MG63 (cell line): ENCODE measurements at regions not wholly inside any gene's neighbourhood (a gene's known extent, or its start where the extent isn't known, plus 50 kb on each side); places are given as distances from the start of the nearest gene placed in this dataset.
A peak's percentile ranks its signal among the peaks of the same experiment; 100 is the strongest.
"Not testable (repeated sequence)": the region's sequence is repeated elsewhere in the genome, so short reads cannot be mapped to it uniquely, and the experiment has no call there.

ENCODE experiments used
- DNase-seq: peaks from one replicate; pipeline ENCODE4 v3.0.0-alpha.2; 2020
- H3K27me3 ChIP-seq: fragments of 250-450 bp; sonication (Bioruptor Pico); 2 replicates; pipeline ENCODE4 v1.5.1; 2020; ENCODE audit warnings: mild to moderate bottlenecking, moderate library complexity
- H3K36me3 ChIP-seq: fragments of 250-450 bp; sonication (Bioruptor Pico); 2 replicates; pipeline ENCODE4 v1.5.1; 2020; ENCODE audit warnings: mild to moderate bottlenecking, moderate library complexity
- H3K4me3 ChIP-seq: fragments of 250-450 bp; sonication (Bioruptor Pico); 2 replicates; pipeline ENCODE4 v1.5.1; 2020; ENCODE audit warnings: mild to moderate bottlenecking, moderate library complexity
- H3K9me3 ChIP-seq: fragments of 250-450 bp; sonication (Bioruptor Pico); 2 replicates; pipeline ENCODE4 v1.5.1; 2020; ENCODE audit warnings: mild to moderate bottlenecking, moderate library complexity

DNA sequence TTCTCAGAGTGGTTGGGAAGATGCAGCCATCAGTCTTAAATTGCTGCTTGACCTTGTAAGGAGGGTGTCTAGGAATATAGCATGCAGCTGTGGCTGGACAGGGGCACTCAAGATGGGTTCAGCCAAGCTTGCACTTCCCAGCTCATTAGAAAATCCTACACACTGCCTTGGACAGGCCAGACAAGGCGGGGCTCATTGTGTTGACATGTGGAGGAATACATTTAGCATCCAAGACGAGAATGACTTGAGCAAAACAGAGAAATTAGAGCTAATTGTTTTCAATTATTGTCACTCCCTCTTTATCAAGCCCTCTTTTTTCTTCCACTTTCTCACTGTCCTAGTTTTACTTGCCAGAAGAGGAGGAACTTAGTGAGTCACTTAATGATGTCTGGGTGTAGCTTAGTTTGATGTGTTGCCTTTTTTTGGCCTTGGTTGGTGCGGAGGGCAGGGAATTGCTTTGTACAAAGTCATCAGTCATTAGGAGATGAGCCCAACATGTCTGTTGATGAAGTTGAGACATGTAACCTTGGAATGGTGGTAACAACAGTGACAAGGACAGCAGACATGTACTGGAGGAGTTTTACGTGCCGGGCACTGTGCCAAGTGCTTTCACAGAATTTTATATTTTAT lies 1219.3 kb upstream of the WWC1 start:
- Histone ChIP-seq H3K27me3 (peaks cover 3% of the 10 kb centered on the region; the same call in 1 of the 2 replicates), H3K36me3 (no peaks in the 10 kb centered on the region), H3K9me3 (no peaks in the 10 kb centered on the region), H3K4me3 (no peak overlapping the region)
- DNase-seq: peak; percentile 9

DNA sequence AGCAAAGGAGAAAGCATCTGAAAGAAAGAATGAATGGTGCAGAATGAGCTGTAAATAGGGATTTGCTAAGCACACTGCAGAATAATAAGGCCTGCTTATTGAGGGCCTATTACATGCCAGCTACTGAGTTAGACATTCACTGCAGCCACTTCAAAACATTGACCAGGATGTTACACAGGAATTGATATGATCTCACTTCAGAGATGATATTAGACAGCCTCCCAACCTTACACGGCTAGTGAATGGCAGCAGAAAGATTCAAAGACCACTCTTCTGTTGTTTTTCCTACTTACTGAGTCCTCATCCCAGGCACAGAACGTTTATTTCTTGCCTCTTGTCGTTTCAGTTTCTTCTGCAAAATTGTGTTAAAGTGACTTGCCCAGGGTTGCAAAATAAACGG lies 1209.9 kb upstream of the WWC1 start:
- H3K4me3 ChIP-seq: no peak overlapping the region
- H3K9me3 ChIP-seq: no peaks in the 10 kb centered on the region
- H3K36me3 ChIP-seq: no peaks in the 10 kb centered on the region
- H3K27me3 ChIP-seq: peaks cover 4% of the 10 kb centered on the region; the same call in 1 of the 2 replicates
- no peak for DNase-seq

DNA sequence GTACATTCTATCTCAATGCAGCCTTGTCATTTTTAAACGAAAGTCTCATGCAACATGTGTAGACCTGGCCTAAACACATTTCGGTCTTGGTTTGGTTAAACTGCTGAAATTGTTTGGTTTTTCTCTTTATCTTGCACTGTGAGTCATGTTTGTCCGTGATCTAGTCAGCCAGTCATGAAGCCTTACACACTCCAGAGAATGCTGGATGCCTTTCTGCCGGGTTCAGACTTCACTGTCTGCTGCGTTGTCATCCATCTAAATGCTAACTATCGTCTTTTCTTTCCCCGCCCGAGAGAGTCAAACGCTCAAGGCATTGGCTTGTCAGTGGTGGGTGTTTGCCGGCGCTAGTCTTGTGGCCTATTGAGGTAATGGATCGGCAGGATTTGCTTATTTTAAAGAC lies 1194.6 kb upstream of the WWC1 start:
- no peak for DNase-seq
- Histone ChIP-seq H3K4me3 (no peak overlapping the region), H3K9me3 (0 out of 2 replicates have a peak, but pooled peaks cover 4% of the 10 kb centered on the region), H3K36me3 (no peaks in the 10 kb centered on the region), H3K27me3 (no peaks in the 10 kb centered on the region; the same call in 1 of the 2 replicates)

DNA sequence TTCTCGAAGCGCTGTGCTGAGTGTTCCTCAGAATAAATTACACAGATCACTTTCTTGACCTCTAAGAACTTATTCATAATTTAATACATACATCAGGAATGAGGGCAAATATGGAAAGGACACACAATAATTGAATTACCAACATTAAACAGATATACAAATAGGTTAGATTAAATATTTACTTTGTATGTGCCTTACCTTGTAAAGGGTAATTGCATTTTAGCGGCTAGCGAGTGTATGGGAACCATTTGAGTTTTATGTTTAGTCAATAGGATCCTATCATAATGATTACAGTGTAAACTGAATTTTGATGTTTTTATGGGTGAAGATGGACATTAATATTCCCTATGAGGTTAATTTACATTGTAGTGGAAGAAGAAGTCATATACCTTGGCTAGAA lies 1187.1 kb upstream of the WWC1 start:
- H3K27me3 ChIP-seq: peaks cover 4% of the 10 kb centered on the region; the same call in 1 of the 2 replicates
- no peak overlapping the region for H3K4me3 ChIP-seq
- DNase-seq: no peak
- no peaks in the 10 kb centered on the region for H3K36me3 ChIP-seq
- H3K9me3 ChIP-seq: 0 out of 2 replicates have a peak, but pooled peaks cover 4% of the 10 kb centered on the region

GRCh38 chr5:167105941-167106340 lies 1185.5 kb upstream of the WWC1 start:
- Histone ChIP-seq H3K36me3 (no peaks in the 10 kb centered on the region), H3K9me3 (0 out of 2 replicates have a peak, but pooled peaks cover under 1% of the 10 kb centered on the region), H3K27me3 (peaks cover 8% of the 10 kb centered on the region; the same call in 1 of the 2 replicates), H3K4me3 (no peak overlapping the region)
- DNase-seq: no peak

- H3K4me3 ChIP-seq: no peak overlapping the region
- no peaks in the 10 kb centered on the region for H3K9me3 ChIP-seq
- peaks cover 10% of the 10 kb centered on the region for H3K27me3 ChIP-seq
These were observed 1183.8 kb upstream of the WWC1 start for GRCh38 chr5:167107684-167108083.

DNA sequence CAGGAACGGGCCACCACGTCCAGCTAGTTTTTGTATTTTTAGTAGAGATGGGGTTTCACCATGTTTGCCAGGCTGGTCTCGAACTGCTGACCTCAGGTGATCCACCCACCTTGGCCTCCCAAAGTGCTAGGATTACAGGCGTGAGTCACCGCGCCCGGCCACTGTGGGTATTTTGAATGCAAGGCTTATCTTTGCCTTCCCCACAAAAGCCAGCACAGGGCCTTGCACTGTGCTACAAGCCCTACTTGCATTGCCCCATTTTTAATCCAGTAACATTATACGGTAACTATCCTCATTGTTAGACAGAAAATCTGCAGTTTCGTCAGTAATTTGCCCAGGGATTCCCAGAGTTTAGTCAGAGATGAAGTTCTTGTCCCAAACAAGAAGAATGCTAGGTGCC lies 1183.2 kb upstream of the WWC1 start:
- H3K4me3 ChIP-seq, H3K9me3 ChIP-seq, H3K36me3 ChIP-seq, DNase-seq: not testable (repeated sequence)
- peaks cover 10% of the 10 kb centered on the region for H3K27me3 ChIP-seq

More at GRCh38 chr5:167107684-167108083, 1183.8 kb upstream of the WWC1 start:
- H3K36me3 ChIP-seq: no peaks in the 10 kb centered on the region
- no peak for DNase-seq

DNA sequence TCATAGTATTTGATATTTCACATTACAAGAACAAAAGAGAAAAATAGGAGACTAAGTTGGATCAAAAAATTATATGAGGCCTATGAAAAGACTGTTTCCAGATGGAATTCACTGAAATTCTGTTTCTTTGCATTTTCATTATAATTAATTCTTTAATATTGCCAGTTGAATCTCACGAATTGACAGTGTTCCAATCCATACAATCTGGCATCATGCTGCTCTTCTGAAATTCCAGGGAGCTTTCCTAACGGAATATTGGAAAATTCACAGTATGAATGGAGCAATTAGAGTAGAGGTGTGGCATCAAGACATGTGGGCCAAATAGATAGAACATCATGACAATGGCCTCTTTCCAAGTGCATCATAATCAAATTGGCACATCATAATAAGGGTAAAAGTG lies 1178.9 kb upstream of the WWC1 start:
- DNase-seq: no peak
- Histone ChIP-seq H3K36me3 (no peaks in the 10 kb centered on the region), H3K9me3 (no peaks in the 10 kb centered on the region), H3K4me3 (no peak overlapping the region), H3K27me3 (peaks cover 10% of the 10 kb centered on the region)

DNA sequence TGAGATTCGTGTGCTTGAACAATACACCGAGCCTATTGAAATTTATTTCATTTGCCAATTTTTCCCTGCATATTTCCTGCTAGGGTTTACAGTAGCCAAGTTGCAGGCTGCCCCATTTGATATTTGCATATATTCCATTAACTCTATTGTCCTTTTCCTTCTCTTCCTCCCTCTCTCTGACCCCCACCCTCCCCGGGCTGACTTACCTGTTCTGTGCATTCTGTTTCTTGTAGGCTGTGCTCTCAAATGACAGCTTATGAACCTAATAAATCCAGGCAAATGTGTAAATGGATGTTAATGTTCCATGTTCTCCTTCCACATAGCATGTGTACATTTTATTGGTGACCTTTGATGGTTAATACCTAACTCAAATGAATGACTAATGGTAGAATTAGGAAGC lies 1169.2 kb upstream of the WWC1 start:
- Histone ChIP-seq H3K27me3 (no peaks in the 10 kb centered on the region; the same call in 1 of the 2 replicates), H3K4me3 (no peak overlapping the region), H3K36me3 (no peaks in the 10 kb centered on the region), H3K9me3 (no peaks in the 10 kb centered on the region)
- DNase-seq: no peak

GRCh38 chr5:167123126-167123525 lies 1168.3 kb upstream of the WWC1 start:
- Histone ChIP-seq H3K9me3 (no peaks in the 10 kb centered on the region), H3K4me3 (no peak overlapping the region), H3K36me3 (no peaks in the 10 kb centered on the region), H3K27me3 (no peaks in the 10 kb centered on the region; the same call in 1 of the 2 replicates)
- no peak for DNase-seq

- H3K27me3 ChIP-seq: no peaks in the 10 kb centered on the region; the same call in 1 of the 2 replicates
- no peak overlapping the region for H3K4me3 ChIP-seq
These were observed 1162.9 kb upstream of the WWC1 start for GRCh38 chr5:167128581-167128980.

DNA sequence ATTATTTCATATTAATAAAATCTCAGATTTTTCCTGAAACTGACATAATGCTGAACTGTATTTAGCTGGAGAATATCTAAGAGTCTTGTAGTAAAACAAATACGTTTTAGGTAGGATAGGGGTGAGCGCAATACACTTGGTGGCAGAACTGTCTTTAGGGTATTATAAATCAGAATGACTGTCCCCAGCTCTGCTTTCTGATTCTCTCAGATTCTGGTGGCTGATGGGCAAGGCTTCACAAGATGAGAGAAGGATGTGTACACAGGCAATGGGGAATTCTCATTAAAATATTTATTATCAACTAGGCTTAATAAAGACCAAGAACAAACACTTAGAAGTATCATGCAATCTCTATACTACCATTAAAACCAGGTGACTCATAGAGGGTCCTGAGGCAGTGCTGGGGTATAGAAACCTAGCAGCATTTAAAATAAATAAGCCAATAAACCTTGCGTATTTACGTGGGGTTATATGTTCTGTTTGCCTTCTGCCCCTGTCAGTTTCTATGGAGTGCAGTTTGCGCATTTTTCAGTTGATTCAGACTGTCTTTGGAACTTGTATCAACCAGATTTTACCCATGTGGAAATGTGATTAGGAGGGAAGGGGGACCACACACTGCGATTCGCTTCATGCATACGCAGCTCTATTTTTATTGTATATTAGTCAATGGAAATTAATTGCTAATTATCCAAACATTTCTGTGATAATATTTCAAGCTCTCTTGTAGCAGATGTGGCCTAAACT lies 1150.7 kb upstream of the WWC1 start:
- H3K9me3 ChIP-seq: no peaks in the 10 kb centered on the region

More at GRCh38 chr5:167128581-167128980, 1162.9 kb upstream of the WWC1 start:
- Histone ChIP-seq H3K36me3 (no peaks in the 10 kb centered on the region), H3K9me3 (no peaks in the 10 kb centered on the region)
- no peak for DNase-seq

GRCh38 chr5:167143716-167144115 lies 1147.7 kb upstream of the WWC1 start:
- Histone ChIP-seq H3K36me3 (no peaks in the 10 kb centered on the region), H3K9me3 (no peaks in the 10 kb centered on the region), H3K4me3 (no peak overlapping the region), H3K27me3 (no peaks in the 10 kb centered on the region; the same call in 1 of the 2 replicates)
- DNase-seq: no peak

More for the DNA sequence above, 1150.7 kb upstream of the WWC1 start:
- DNase-seq: no peak
- H3K36me3 ChIP-seq: no peaks in the 10 kb centered on the region
- H3K4me3 ChIP-seq: no peak overlapping the region
- H3K27me3 ChIP-seq: no peaks in the 10 kb centered on the region; the same call in 1 of the 2 replicates

- no peak for DNase-seq
- Histone ChIP-seq H3K4me3 (no peak overlapping the region), H3K9me3 (no peaks in the 10 kb centered on the region), H3K27me3 (no peaks in the 10 kb centered on the region), H3K36me3 (no peaks in the 10 kb centered on the region)
These were observed 1145.6 kb upstream of the WWC1 start for GRCh38 chr5:167145841-167146240.

DNA sequence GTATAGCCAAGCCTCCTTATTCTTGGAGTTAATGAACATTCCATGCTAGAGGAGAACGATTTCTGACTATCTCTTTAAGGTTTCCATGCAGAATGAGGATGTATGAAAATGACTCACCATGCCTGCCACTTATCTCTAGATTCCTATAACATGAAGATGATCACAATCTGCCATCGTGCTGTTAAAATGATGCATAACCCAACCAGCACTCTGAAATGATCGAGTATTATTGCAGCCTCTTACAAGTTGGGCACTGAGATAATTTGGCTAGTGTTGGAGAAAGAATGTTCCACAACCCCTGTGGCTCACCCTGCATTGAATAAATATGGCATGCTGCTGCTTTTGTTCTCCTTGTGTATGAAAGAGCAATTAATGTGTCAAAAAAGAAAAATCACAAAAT lies 1143.6 kb upstream of the WWC1 start:
- no peak overlapping the region for H3K4me3 ChIP-seq
- H3K27me3 ChIP-seq: no peaks in the 10 kb centered on the region
- no peaks in the 10 kb centered on the region for H3K36me3 ChIP-seq
- no peaks in the 10 kb centered on the region for H3K9me3 ChIP-seq
- no peak for DNase-seq

- Histone ChIP-seq H3K36me3 (no peaks in the 10 kb centered on the region), H3K4me3 (no peak overlapping the region), H3K27me3 (peaks cover 2% of the 10 kb centered on the region; the same call in 1 of the 2 replicates), H3K9me3 (no peaks in the 10 kb centered on the region)
- DNase-seq: no peak
These were observed 1140.8 kb upstream of the WWC1 start for GRCh38 chr5:167150661-167151060.

DNA sequence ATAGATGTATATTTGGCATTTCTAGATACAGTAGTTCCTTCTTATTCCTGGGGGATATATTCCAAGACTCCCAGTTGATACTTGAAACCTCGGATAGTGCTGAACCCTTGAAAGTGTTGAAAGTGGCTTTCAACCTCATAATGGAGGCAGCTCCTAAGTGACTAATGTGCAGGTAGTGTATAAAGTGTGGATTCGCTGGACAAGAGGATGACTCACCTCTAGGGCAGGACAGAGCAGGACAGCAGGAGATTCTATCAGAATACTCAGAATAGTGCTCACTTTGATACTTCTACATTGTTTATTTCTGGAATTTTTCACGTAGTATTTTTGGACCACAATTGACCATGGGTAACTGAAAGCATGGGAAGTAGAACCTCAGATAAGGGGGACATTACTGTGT lies 1138.9 kb upstream of the WWC1 start:
- Histone ChIP-seq H3K36me3 (no peaks in the 10 kb centered on the region), H3K9me3 (no peaks in the 10 kb centered on the region), H3K4me3 (no peak overlapping the region), H3K27me3 (peaks cover 7% of the 10 kb centered on the region)
- DNase-seq: no peak
